ENCODE measurements at regions not wholly inside any gene's neighbourhood (a gene's known extent, or its start where the extent isn't known, plus 50 kb on each side); places are given as distances from the start of the nearest gene placed in this dataset.
A peak's percentile ranks its signal among the peaks of the same experiment; 100 is the strongest.

DNA sequence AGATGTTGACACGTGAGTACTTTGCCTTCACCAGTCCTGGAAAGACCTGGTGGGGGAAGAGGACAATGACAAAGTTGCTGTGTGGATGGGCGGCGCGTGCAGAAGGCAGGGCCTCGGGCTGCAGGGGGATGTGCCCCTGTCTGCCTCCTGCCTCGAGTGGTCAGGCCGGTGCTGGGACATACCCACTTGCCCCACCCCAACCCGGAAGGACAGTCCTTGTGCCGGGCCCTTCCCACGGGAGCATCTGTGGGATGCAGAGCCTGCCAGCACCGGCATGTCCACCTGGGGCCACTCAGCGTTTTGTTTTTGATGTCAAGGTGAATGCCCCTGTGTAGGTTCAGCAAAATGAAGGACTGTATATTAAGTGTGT is 60.5 kb upstream of the BHLHE23 start:
- no peak for DNase-seq

- DNase-seq: no peak
Measured at GRCh38 chr20:63066506-63067265, 59.9 kb upstream of the BHLHE23 start.

GRCh38 chr20:63065911-63066310 is 59.1 kb upstream of the BHLHE23 start:
- DNase-seq: no peak

- DNase-seq: no peak
Measured at GRCh38 chr20:63064745-63065711, 58.3 kb upstream of the BHLHE23 start.

- no peak for DNase-seq
Measured at GRCh38 chr20:63064310-63064709, 57.5 kb upstream of the BHLHE23 start.

GRCh38 chr20:63062188-63063140 is 55.7 kb upstream of the BHLHE23 start:
- no peak for DNase-seq

DNA sequence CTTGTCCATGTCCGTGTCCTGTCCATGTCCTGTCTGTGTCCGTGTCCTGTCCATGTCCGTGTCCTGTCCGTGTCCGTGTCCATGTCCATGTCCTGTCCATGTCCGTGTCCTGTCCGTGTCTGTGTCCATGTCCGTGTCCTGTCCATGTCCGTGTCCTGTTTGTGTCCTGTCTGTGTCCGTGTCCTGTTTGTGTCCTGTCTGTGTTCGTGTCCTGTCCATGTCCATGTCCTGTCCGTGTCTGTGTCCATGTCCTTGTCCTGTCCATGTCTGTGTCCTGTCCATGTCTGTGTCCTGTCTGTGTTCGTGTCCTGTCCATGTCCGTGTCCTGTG is 55.0 kb upstream of the BHLHE23 start:
- DNase-seq: no peak

DNA sequence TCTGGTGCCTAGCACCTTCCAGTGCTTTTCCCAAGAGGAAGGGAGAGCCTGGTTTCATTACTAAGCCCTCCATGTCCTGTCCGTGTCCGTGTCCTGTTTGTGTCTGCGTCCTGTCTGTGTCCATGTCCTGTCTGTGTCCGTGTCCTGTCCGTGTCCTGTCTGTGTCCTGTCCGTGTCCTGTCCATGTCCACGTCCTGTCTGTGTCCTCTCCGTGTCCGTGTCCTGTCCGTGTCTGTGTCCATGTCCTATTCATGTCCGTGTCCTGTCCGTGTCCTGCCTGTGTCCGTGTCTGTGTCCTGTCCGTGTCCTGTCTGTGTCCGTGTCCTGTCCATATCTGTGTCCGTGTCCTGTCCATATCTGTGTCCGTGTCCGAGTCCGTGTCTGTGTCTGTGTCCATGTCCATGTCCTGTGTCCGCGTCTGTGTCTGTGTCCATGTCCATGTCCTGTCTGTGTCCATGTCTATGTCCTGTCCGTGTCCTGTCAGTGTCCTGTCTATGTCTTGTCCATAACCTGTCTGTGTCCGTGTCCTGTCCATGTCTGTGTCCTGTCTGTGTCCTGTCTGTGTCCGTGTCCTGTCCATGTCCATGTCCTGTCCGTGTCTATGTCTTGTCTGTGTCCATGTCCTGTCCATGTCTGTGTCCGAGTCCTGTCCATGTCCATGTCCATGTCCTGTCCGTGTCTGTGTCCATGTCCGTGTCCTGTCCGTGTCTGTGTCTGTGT is 54.4 kb upstream of the BHLHE23 start:
- no peak for DNase-seq

GRCh38 chr20:63060057-63060991 is 53.6 kb upstream of the BHLHE23 start:
- DNase-seq: no peak

DNA sequence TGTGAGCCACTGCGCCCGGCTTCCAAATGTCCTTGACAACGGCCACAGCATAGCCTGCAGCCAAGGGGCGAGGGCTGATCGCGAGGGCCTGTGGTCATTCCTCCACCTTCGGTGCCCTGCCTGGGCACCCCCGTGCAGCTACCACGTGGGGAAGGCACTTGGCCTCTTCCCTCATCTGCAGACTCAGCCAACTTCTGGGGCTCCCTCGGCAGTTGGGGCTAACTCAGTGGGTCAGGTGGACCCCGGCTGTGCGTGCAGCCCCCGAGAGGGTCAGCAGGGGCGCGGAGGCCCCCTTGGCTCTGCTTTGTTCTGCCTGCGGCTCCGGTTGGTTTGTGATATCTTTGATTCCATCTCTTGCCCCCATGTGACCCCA is 52.9 kb upstream of the BHLHE23 start:
- DNase-seq: no peak

DNA sequence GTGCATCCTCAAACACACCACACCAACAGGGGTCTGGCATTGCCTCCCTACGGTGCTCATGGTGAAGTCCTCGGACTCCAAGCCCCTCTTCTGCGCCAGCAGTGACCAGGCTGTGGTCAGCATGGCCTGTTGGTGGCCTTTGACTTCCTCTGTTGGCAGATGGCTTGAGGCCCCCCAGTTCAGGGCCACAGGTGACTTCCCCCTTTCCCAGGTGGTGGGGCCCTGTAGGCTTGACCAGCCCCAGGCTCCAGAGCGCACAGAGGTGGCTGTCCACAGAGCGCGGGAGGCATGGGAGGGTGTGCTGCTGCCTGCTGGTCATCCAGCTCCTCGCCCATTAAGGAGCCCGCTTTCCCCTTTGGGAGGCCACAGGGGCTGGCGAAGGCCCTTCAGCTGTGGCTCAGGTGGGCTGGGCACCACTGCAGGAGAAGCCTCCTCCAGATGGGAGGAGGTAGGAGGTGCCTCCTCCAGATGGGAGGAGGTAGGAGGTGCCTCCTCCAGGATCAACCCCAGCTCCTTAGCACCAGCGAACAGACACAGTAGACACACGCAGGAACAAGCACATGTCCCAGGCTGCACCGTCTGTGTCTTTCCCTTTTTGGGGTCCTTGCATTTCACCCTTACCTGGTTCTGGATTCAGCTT is 52.1 kb upstream of the BHLHE23 start:
- no peak for DNase-seq

DNA sequence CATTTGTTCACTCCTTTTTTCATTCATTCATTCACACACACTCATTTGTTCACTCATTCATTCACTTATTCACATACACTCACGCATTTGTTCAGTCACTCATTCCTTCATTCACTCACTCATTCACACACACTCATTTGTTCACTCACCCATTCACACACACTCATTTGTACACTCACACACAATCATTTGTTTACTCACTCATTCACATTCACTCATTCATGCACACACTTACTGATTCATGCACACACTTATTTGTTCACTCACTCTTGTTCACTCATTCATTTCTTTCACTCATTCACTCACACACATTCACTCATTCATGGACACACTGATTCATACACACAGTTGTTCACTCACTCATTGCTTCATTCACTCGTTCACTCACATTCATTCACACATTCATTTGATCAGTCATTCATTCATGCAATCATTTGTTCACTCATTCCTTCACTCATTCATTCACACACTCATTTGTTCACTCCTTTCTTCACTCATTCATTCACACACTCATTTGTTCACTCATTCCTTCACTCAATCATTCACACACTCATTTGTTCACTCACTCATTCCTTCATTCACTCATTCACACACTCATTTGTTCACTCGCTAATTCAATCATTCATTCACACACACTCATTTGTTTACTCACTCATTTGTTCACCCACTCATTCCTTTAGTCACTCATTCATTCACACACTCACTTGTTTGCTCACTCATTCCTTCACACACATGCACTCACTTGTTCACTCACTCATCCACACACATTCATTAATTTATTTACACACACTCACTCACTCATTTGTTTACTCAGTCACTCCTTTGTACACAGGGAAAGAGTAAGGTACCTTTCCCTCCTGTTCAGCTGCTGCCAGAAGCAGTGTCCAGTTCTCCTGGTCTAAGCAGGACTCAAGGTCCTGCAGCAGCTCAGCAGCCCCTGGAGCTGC is 50.7 kb upstream of the BHLHE23 start:
- no peak for DNase-seq

DNA sequence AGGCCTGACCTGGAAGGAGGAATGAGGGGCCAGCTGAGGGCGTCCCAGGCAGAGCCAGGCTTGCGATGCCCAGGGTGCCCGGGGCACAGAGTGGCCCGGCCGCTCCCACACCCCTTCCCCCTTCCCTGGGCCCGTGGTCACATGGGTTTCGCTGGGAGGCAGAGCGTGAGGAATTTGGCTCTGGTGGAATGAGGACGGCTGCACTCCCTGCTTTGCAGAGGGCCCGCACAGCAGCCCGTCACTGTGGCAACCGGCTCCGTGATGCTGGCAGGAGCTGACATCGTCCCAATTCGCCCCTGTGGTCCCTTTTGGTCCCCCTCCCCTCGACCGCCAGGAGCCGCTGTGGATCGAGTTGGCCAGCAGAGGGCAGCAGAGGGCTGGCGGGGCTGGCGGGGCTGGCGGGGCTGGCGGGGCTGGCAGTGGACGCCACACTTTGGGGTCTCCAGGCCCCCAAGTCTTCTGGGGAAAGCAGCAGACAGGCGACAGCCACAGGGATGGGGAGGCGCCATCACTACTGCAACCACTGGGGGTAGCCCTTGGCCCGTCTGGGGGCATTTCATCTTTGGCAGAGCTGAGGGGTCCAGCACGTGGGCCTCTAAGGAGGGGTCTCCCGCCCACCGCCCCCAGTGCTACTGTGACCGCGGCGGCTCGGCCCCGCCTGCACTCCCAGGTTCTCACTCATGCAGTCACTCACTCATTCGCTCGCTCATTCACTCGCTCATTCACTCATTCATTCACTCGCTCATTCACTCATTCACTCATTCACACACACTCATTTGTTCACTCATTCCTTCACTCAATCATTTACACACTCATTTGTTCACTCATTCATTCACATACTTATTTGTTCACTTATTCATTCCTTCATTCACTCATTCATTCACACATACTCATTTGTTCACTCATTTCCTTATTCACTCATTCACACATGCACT is 49.7 kb upstream of the BHLHE23 start:
- DNase-seq: peak; percentile 37

Measured in OCI-M1 (cell line).